ENCODE measurements at regions not wholly inside any gene's neighbourhood (a gene's known extent, or its start where the extent isn't known, plus 50 kb on each side); places are given as distances from the start of the nearest gene placed in this dataset.
"Not testable (repeated sequence)": the region's sequence is repeated elsewhere in the genome, so short reads cannot be mapped to it uniquely, and the experiment has no call there.

DNA sequence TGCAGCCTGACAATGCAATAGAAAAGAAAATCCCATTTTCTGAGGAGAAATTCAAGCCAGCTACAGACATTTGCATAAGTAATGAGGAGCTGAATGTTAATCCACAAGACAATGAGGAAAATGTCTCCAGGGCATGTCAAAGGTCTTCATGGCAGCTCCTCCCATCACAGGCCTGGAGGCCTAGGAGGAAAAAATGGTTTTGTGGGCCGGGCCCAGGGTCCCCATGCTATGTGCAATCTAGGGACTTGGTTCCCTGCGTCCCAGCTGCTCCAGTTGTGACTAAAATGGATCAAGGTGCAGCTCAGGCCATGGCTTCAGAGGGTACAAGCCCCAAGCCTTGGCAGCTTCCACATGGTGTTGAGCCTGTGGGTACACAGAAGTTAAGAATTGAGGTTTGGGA, 132.5 kb upstream of the PARD3B start:
- peaks cover 29% of the 10 kb centered on the region for H3K36me3 Mint-ChIP-seq (ENCODE audit: low read depth)
- H3K4me3 Mint-ChIP-seq; H3K4me2 ChIP-seq; H4K20me1 ChIP-seq (replicated peaks; ENCODE audit: insufficient read depth); H3K27me3 Mint-ChIP-seq (ENCODE audit: insufficient read depth, low read depth, poor library complexity); H3K4me3 ChIP-seq; H3K27ac Mint-ChIP-seq; H3K79me2 ChIP-seq (replicated peaks; ENCODE audit: insufficient read depth); H3F3A ChIP-seq (replicated peaks; ENCODE audit: low read depth); H3K27ac ChIP-seq (ENCODE audit: low read depth); H2AFZ ChIP-seq; DNase-seq (ENCODE audit: low spot score); H3K4me1 Mint-ChIP-seq; H3K36me3 ChIP-seq (ENCODE audit: insufficient read depth); H3K4me1 ChIP-seq (ENCODE audit: insufficient read depth); ATAC-seq; H3K9me2 ChIP-seq (ENCODE audit: insufficient read depth); H3K27me3 ChIP-seq (ENCODE audit: insufficient read depth): not testable (repeated sequence)
- H3K9me3 Mint-ChIP-seq, result peaks cover 35% of the 10 kb centered on the region

GRCh38 chr2:204415406-204416181, 129.7 kb upstream of the PARD3B start:
- Mint-ChIP-seq H3K27ac (no peak overlapping the region), H3K4me1 (no peaks in the 10 kb centered on the region), H3K36me3 (ENCODE audit: low read depth) (peaks cover 29% of the 10 kb centered on the region), H3K4me3 (no peak overlapping the region), H3K27me3 (ENCODE audit: insufficient read depth, low read depth, poor library complexity) (no peaks in the 10 kb centered on the region), H3K9me3 (peaks cover 35% of the 10 kb centered on the region)
- no peaks in the 10 kb centered on the region for H3K4me1 ChIP-seq (ENCODE audit: insufficient read depth)
- no peak overlapping the region for H3K4me3 ChIP-seq
- H3K27me3 ChIP-seq (ENCODE audit: insufficient read depth), result no peaks in the 10 kb centered on the region
- peak overlapping the region; percentile 16; the same call in 1 of the 2 replicates for H2AFZ ChIP-seq
- no peak overlapping the region for H3K4me2 ChIP-seq
- no peaks in the 10 kb centered on the region for H3K36me3 ChIP-seq (ENCODE audit: insufficient read depth)
- H3K79me2 ChIP-seq (replicated peaks; ENCODE audit: insufficient read depth), result no peaks in the 10 kb centered on the region
- ATAC-seq (no peak), DNase-seq (ENCODE audit: low spot score) (no peak)
- H3K27ac ChIP-seq (ENCODE audit: low read depth), result no peak overlapping the region
- TF ChIP-seq, protein P1, sequence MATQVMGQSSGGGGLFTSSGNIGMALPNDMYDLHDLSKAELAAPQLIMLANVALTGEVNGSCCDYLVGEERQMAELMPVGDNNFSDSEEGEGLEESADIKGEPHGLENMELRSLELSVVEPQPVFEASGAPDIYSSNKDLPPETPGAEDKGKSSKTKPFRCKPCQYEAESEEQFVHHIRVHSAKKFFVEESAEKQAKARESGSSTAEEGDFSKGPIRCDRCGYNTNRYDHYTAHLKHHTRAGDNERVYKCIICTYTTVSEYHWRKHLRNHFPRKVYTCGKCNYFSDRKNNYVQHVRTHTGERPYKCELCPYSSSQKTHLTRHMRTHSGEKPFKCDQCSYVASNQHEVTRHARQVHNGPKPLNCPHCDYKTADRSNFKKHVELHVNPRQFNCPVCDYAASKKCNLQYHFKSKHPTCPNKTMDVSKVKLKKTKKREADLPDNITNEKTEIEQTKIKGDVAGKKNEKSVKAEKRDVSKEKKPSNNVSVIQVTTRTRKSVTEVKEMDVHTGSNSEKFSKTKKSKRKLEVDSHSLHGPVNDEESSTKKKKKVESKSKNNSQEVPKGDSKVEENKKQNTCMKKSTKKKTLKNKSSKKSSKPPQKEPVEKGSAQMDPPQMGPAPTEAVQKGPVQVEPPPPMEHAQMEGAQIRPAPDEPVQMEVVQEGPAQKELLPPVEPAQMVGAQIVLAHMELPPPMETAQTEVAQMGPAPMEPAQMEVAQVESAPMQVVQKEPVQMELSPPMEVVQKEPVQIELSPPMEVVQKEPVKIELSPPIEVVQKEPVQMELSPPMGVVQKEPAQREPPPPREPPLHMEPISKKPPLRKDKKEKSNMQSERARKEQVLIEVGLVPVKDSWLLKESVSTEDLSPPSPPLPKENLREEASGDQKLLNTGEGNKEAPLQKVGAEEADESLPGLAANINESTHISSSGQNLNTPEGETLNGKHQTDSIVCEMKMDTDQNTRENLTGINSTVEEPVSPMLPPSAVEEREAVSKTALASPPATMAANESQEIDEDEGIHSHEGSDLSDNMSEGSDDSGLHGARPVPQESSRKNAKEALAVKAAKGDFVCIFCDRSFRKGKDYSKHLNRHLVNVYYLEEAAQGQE (IDR thresholded peaks at IDR 0.05; ENCODE audit: unreplicated experiment), result no peak
- TF ChIP-seq POLR2AphosphoS5 (IDR thresholded peaks at IDR 0.05; ENCODE audit: low read depth) (no peak), ZNF331 (CRISPR knock-in tag; IDR thresholded peaks at IDR 0.05; ENCODE audit: low read depth) (no peak), CREB1 (CRISPR knock-in tag; IDR thresholded peaks at IDR 0.05; ENCODE audit: low read depth) (no peak)
- no peaks in the 10 kb centered on the region for H4K20me1 ChIP-seq (replicated peaks; ENCODE audit: insufficient read depth)
- H3F3A ChIP-seq (replicated peaks; ENCODE audit: low read depth), result no peaks in the 10 kb centered on the region
- no peaks in the 10 kb centered on the region; the same call in none of the 2 replicates for H3K9me2 ChIP-seq (ENCODE audit: insufficient read depth)

- H3K27me3 Mint-ChIP-seq (ENCODE audit: insufficient read depth, low read depth, poor library complexity), result no peaks in the 10 kb centered on the region
- no peaks in the 10 kb centered on the region for H3K4me1 Mint-ChIP-seq
Observed at GRCh38 chr2:204416236-204416635, 129.0 kb upstream of the PARD3B start.

More at GRCh38 chr2:204416236-204416635, 129.0 kb upstream of the PARD3B start:
- Histone ChIP-seq H3K9me2 (ENCODE audit: insufficient read depth) (no peaks in the 10 kb centered on the region; the same call in none of the 2 replicates), H2AFZ (peak overlapping the region; percentile 16; the same call in 1 of the 2 replicates), H4K20me1 (replicated peaks; ENCODE audit: insufficient read depth) (no peaks in the 10 kb centered on the region), H3K79me2 (replicated peaks; ENCODE audit: insufficient read depth) (no peaks in the 10 kb centered on the region), H3K27me3 (ENCODE audit: insufficient read depth) (no peaks in the 10 kb centered on the region), H3K4me1 (ENCODE audit: insufficient read depth) (no peaks in the 10 kb centered on the region), H3K4me3 (no peak overlapping the region), H3K4me2 (no peak overlapping the region), H3F3A (replicated peaks; ENCODE audit: low read depth) (no peaks in the 10 kb centered on the region), H3K27ac (ENCODE audit: low read depth) (no peak overlapping the region), H3K36me3 (ENCODE audit: insufficient read depth) (no peaks in the 10 kb centered on the region)
- Mint-ChIP-seq H3K4me3 (no peak overlapping the region), H3K27ac (no peak overlapping the region), H3K36me3 (ENCODE audit: low read depth) (peaks cover 28% of the 10 kb centered on the region), H3K9me3 (peaks cover 33% of the 10 kb centered on the region)
- no peak for TF ChIP-seq ZNF331 (CRISPR knock-in tag; IDR thresholded peaks at IDR 0.05; ENCODE audit: low read depth)
- TF ChIP-seq, protein P2, sequence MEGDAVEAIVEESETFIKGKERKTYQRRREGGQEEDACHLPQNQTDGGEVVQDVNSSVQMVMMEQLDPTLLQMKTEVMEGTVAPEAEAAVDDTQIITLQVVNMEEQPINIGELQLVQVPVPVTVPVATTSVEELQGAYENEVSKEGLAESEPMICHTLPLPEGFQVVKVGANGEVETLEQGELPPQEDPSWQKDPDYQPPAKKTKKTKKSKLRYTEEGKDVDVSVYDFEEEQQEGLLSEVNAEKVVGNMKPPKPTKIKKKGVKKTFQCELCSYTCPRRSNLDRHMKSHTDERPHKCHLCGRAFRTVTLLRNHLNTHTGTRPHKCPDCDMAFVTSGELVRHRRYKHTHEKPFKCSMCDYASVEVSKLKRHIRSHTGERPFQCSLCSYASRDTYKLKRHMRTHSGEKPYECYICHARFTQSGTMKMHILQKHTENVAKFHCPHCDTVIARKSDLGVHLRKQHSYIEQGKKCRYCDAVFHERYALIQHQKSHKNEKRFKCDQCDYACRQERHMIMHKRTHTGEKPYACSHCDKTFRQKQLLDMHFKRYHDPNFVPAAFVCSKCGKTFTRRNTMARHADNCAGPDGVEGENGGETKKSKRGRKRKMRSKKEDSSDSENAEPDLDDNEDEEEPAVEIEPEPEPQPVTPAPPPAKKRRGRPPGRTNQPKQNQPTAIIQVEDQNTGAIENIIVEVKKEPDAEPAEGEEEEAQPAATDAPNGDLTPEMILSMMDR (conservative IDR thresholded peaks at IDR 0.05; ENCODE audit: low read depth in 2 of 2), result no peak
- TF ChIP-seq, protein P1 (IDR thresholded peaks at IDR 0.05; ENCODE audit: unreplicated experiment), result no peak
- DNase-seq (ENCODE audit: low spot score) (no peak), ATAC-seq (no peak)

Data from GM23338 (cell line).